Middle frontal gyrus (tissue), 1 donor: ENCODE measurements at regions not wholly inside any gene's neighbourhood (a gene's known extent, or its start where the extent isn't known, plus 50 kb on each side); places are given as distances from the start of the nearest gene placed in this dataset.

Experiments
- DNase-seq: peaks from one replicate; pipeline ENCODE4 v3.0.0-alpha.2; 2015; ENCODE audit warnings: low spot score; ENCODE audit errors: extremely low spot score

- DNase-seq = no peak
Measured at GRCh38 chr6:105669232-105669631, 266.4 kb upstream of the PREP start.

- no peak for DNase-seq
Measured at GRCh38 chr6:105667056-105667455, 264.2 kb upstream of the PREP start.

GRCh38 chr6:105664931-105665330 is 262.0 kb upstream of the PREP start:
- DNase-seq = no peak

- no peak for DNase-seq
Measured at GRCh38 chr6:105651969-105652368, 249.1 kb upstream of the PREP start.

GRCh38 chr6:105650347-105650746 is 247.5 kb upstream of the PREP start:
- no peak for DNase-seq

GRCh38 chr6:105649192-105649591 is 246.3 kb upstream of the PREP start:
- DNase-seq = no peak

GRCh38 chr6:105648276-105648675 is 245.4 kb upstream of the PREP start:
- no peak for DNase-seq

- DNase-seq = no peak
Measured at GRCh38 chr6:105646391-105646867, 243.5 kb upstream of the PREP start.

GRCh38 chr6:105645958-105646357 is 243.1 kb upstream of the PREP start:
- no peak for DNase-seq

- DNase-seq = peak; percentile 29
Measured at GRCh38 chr6:105645156-105645555, 242.3 kb upstream of the PREP start.

GRCh38 chr6:105644691-105645090 is 241.8 kb upstream of the PREP start:
- DNase-seq = no peak

- DNase-seq = no peak
Measured at GRCh38 chr6:105644073-105644489, 241.2 kb upstream of the PREP start.

- no peak for DNase-seq
Measured at GRCh38 chr6:105642708-105643107, 239.8 kb upstream of the PREP start.

- DNase-seq = no peak
Measured at GRCh38 chr6:105641504-105641903, 238.6 kb upstream of the PREP start.

- DNase-seq = no peak
Measured at GRCh38 chr6:105639124-105639523, 236.2 kb upstream of the PREP start.

- DNase-seq = no peak
Measured at GRCh38 chr6:105633814-105634213, 230.9 kb upstream of the PREP start.

GRCh38 chr6:105628156-105628860 is 225.4 kb upstream of the PREP start:
- no peak for DNase-seq

GRCh38 chr6:105626295-105627158 is 223.6 kb upstream of the PREP start:
- no peak for DNase-seq

- no peak for DNase-seq
Measured at GRCh38 chr6:105624021-105624420, 221.1 kb upstream of the PREP start.

- no peak for DNase-seq
Measured at GRCh38 chr6:105622226-105622625, 219.3 kb upstream of the PREP start.

GRCh38 chr6:105621564-105622175 is 218.8 kb upstream of the PREP start:
- DNase-seq = no peak

- DNase-seq = no peak
Measured at GRCh38 chr6:105620878-105621277, 218.0 kb upstream of the PREP start.
